Peyer's patch (tissue), 4 donors: ENCODE measurements at regions not wholly inside any gene's neighbourhood (a gene's known extent, or its start where the extent isn't known, plus 50 kb on each side); places are given as distances from the start of the nearest gene placed in this dataset.
"Not testable (repeated sequence)": the region's sequence is repeated elsewhere in the genome, so short reads cannot be mapped to it uniquely, and the experiment has no call there.

Source experiments
- DNase-seq, 3 donors: peaks; one replicate each; pipeline ENCODE4 v3.0.0-alpha.2; 2017 to 2019
- H3K27ac ChIP-seq, 4 donors: fragments of 200-600 bp; sonication (generic); one replicate each; pipeline ENCODE4 v1.5.1; 2016 to 2019
- H3K27me3 ChIP-seq, 2 donors: fragments of 200-600 bp; sonication (generic); one replicate each; pipeline ENCODE4 v1.5.1; 2019
- H3K36me3 ChIP-seq, 3 donors: fragments of 200-600 bp; sonication (generic); one replicate each; pipeline ENCODE4 v1.5.1; 2016 to 2019
- H3K4me1 ChIP-seq, 4 donors: fragments of 200-600 bp; sonication (generic); one replicate each; pipeline ENCODE4 v1.5.1; 2016 to 2019
- H3K4me3 ChIP-seq, 4 donors: fragments of 200-600 bp; sonication (generic); 1 replicate in 3 of 4; 2 replicates in 1 of 4; pipeline ENCODE4 v1.5.1; 2016 to 2019; ENCODE audit warnings: mild to moderate bottlenecking in 1 of 4
- H3K9me3 ChIP-seq, 4 donors: fragments of 200-600 bp; sonication (generic); one replicate each; pipeline ENCODE4 v1.5.1; 2016 to 2019; ENCODE audit warnings: mild to moderate bottlenecking in 1 of 4
- POLR2A ChIP-seq, 2 donors: fragments of 450-650 bp; IDR thresholded peaks; one replicate each; pipeline ENCODE4 v1.5.1; 2017; ENCODE audit warnings: antibody characterized with exemption in 2 of 2, mild to moderate bottlenecking in 2 of 2, moderate library complexity in 2 of 2
- TF ChIP-seq, protein P1 (sequence below), 6 experiments: fragments of 450-650 bp in 4 of 6; fragments of 200-600 bp in 2 of 6; sonication (generic) in 1 of 6; IDR thresholded peaks; one replicate each; pipeline ENCODE4 v1.5.1; 2017 to 2019; ENCODE audit warnings: antibody characterized with exemption in 6 of 6, mild to moderate bottlenecking in 3 of 6, moderate library complexity in 1 of 6

DNA sequence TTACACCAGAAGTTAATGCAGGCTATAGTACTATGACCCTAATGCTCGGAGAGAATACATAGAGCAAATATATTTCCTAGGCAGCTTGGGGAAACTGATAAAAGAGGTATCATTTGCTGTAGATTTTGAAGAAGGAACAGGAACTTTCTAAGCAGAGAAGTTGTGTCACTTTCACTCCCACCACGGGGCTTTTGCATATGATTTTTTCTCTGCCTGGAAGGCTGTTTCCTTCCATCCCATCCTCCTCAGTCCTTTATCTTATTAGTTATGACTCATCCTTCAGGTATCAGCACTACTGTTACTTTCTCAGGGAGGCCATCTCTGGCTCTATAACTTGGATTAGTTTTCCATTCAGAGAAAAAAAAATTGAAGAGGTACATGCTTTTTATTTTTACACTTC is 2006.1 kb upstream of the WWC1 start:
- TF ChIP-seq, protein P1, sequence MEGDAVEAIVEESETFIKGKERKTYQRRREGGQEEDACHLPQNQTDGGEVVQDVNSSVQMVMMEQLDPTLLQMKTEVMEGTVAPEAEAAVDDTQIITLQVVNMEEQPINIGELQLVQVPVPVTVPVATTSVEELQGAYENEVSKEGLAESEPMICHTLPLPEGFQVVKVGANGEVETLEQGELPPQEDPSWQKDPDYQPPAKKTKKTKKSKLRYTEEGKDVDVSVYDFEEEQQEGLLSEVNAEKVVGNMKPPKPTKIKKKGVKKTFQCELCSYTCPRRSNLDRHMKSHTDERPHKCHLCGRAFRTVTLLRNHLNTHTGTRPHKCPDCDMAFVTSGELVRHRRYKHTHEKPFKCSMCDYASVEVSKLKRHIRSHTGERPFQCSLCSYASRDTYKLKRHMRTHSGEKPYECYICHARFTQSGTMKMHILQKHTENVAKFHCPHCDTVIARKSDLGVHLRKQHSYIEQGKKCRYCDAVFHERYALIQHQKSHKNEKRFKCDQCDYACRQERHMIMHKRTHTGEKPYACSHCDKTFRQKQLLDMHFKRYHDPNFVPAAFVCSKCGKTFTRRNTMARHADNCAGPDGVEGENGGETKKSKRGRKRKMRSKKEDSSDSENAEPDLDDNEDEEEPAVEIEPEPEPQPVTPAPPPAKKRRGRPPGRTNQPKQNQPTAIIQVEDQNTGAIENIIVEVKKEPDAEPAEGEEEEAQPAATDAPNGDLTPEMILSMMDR (IDR thresholded peaks at IDR 0.05): no peak
- no peak for TF ChIP-seq POLR2A (IDR thresholded peaks at IDR 0.05)
- Histone ChIP-seq H3K4me3 (no peak overlapping the region), H3K27me3 (no peaks in the 10 kb centered on the region), H3K27ac (no peak overlapping the region), H3K36me3 (no peaks in the 10 kb centered on the region), H3K4me1 (no peaks in the 10 kb centered on the region), H3K9me3 (no peaks in the 10 kb centered on the region)
- no peak for DNase-seq

DNA sequence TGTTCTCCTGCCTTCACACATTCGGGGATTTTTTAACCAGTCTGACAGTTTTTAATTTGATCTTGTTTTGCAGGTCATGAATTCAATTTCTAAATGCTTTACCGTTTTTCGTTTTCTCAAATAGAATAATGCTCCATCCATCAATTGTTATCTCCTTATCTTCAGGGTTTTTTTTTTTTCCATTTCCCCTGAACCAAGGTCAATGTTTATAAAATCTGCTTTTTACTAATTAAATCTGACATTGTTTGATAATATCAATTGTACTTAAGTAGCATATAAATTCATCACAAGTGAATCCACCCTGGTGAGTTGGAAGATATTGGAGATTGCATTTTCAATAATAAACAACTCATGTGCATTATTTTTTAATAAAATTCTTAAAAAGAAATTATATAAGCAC is 2004.6 kb upstream of the WWC1 start:
- Histone ChIP-seq H3K27ac (no peak overlapping the region), H3K9me3 (no peaks in the 10 kb centered on the region), H3K4me1 (no peaks in the 10 kb centered on the region), H3K36me3 (no peaks in the 10 kb centered on the region), H3K27me3 (no peaks in the 10 kb centered on the region), H3K4me3 (no peak overlapping the region)
- no peak for TF ChIP-seq POLR2A (IDR thresholded peaks at IDR 0.05)
- TF ChIP-seq, protein P1 (IDR thresholded peaks at IDR 0.05): no peak
- no peak for DNase-seq

DNA sequence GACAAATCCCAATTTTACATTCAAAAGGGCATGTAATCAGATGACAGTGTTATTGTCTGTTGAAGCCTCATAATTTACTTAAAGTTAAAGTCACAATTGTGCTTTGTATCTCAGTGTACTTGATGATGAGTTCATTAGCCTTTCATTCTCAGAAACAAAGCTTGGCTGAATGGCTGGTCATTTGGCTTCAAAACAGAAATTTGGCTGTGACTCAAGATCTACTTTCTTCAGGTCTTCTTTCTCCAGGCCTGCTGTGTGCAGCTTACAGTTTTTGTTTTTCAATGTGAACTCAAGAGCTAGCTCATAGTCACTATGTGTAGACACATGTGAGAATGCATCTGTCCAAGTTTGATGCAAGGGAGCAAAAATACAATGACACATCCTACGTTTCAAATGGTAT is 2003.6 kb upstream of the WWC1 start:
- H3K27me3 ChIP-seq: no peaks in the 10 kb centered on the region
- TF ChIP-seq POLR2A (IDR thresholded peaks at IDR 0.05): no peak
- TF ChIP-seq, protein P1 (IDR thresholded peaks at IDR 0.05): no peak
- no peak overlapping the region for H3K4me3 ChIP-seq
- no peak for DNase-seq
- H3K27ac ChIP-seq: no peak overlapping the region
- no peaks in the 10 kb centered on the region for H3K9me3 ChIP-seq
- no peaks in the 10 kb centered on the region for H3K4me1 ChIP-seq
- no peaks in the 10 kb centered on the region for H3K36me3 ChIP-seq

DNA sequence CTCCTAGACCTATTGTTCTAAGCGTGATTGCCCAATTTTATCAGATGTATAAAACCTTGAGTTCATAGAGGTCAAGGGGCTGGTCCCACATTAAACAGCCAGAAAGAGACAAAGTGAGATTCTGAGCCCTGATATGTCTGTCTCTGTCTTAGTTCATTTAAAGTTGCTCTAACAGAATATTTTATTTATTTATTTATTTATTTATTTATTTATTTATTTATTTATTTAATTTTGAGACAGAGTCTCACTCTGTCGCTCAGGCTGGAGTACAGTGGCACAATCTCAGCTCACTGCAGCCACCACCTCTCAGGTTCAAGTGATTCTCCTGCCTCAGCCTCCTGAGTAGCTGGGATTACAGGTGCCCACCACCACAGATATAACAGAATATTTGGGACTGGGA is 1999.6 kb upstream of the WWC1 start:
- not testable (repeated sequence) for H3K36me3 ChIP-seq, H3K27me3 ChIP-seq, DNase-seq, H3K4me1 ChIP-seq, H3K9me3 ChIP-seq, H3K27ac ChIP-seq, H3K4me3 ChIP-seq

DNA sequence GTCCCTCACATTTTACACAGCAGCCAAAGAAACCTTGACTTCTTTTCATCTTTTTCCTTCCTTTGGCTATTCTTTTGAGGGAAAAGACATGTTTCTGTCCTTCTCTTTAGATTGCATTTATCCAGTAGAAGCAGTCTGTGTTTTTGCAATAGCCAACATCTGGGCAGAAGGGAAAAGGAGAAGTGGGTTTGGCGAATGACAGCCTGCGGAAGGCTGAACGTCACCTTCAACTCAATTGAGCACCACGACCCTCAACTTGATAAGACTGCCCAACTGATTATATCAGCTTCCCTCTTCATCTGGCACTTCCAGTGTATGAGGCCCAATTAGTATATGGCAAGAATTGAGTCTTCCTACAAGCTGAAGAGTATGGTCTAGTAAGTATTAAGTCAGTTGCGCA is 1997.6 kb upstream of the WWC1 start:
- TF ChIP-seq, protein P1 (IDR thresholded peaks at IDR 0.05): no peak
- TF ChIP-seq POLR2A (IDR thresholded peaks at IDR 0.05): no peak
- no peaks in the 10 kb centered on the region for H3K9me3 ChIP-seq
- no peaks in the 10 kb centered on the region for H3K27me3 ChIP-seq
- no peak overlapping the region for H3K4me3 ChIP-seq
- H3K4me1 ChIP-seq: no peaks in the 10 kb centered on the region
- no peak for DNase-seq
- no peaks in the 10 kb centered on the region for H3K36me3 ChIP-seq
- H3K27ac ChIP-seq: no peak overlapping the region

DNA sequence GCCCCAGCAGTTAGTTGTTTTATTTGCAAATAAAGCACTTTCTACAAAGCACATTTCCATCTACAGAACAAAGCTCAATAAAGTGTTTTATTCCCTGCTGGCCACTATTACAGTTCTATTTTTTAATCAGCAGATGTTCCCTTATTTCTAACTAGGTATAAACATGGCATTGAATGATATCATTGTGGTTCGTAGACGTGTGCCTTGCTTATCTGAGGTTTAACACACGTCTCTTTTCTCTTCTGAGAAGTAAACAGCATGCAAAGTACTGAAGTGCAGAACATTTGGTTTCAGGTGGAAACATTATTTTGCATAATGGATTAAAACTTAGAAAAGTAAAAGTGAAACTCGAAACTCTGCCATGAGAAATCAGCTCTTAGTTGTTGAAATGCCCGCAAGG is 1989.3 kb upstream of the WWC1 start:
- H3K4me3 ChIP-seq: no peak overlapping the region
- no peak overlapping the region for H3K27ac ChIP-seq
- DNase-seq: no peak
- H3K9me3 ChIP-seq: no peaks in the 10 kb centered on the region
- H3K4me1 ChIP-seq: no peaks in the 10 kb centered on the region
- TF ChIP-seq POLR2A (IDR thresholded peaks at IDR 0.05): no peak
- TF ChIP-seq, protein P1 (IDR thresholded peaks at IDR 0.05): no peak
- no peaks in the 10 kb centered on the region for H3K36me3 ChIP-seq
- no peaks in the 10 kb centered on the region for H3K27me3 ChIP-seq
